ENCODE measurements at regions not wholly inside any gene's neighbourhood (a gene's known extent, or its start where the extent isn't known, plus 50 kb on each side); places are given as distances from the start of the nearest gene placed in this dataset.
"Not testable (repeated sequence)": the region's sequence is repeated elsewhere in the genome, so short reads cannot be mapped to it uniquely, and the experiment has no call there.

DNA sequence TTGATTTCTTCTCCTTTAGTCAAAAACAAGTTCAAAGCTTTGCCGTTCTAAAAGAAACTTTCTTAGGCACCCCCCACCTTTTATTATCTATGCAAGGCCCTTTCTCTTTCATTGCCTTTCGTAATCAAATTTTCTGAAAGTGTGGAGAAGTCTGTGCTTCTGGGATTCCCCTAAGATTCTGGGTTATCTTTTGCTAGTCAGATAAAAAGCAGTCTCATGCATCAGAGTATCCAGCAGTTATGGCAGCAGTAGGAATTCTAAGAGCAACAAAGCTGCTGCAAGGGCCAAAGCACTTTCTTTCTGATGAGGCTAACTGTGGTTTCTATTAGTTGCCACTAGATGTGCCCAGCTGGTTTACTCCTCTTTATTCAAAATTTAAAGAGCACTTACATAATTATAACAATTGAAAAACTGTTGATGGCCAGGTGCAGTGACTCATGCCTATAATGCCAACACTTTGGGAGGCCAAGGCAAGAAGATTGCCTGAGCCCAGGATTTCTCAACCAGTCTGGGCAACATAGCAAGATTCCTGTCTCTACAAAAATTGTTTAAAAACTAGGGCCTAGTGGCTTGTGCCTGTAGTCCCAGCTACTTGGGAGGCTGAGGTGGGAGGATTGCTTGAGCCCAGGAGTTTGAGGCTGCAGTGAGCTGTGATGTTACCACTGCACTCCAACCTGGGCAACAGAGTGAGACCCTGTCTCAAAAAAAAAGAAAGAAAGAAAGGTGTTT is 296.2 kb downstream of the PAPSS1 start:
- DNase-seq, result no peak
- intact Hi-C loops (cut with DNase I), result no loop called here
- no peak overlapping the region for H3K27ac ChIP-seq
- H3K9me3 ChIP-seq, result no peaks in the 10 kb centered on the region
- WGBS, 2 donors, result 88 to 93% methylated on average over 2 of the region's 2 CpGs
- no peak overlapping the region for H3K4me3 ChIP-seq
- no peak for TF ChIP-seq EP300 (IDR thresholded peaks at IDR 0.05)
- TF ChIP-seq POLR2AphosphoS5 (IDR thresholded peaks at IDR 0.05), result no peak
- no peak for TF ChIP-seq POLR2A (IDR thresholded peaks at IDR 0.05)
- TF ChIP-seq, protein P1, sequence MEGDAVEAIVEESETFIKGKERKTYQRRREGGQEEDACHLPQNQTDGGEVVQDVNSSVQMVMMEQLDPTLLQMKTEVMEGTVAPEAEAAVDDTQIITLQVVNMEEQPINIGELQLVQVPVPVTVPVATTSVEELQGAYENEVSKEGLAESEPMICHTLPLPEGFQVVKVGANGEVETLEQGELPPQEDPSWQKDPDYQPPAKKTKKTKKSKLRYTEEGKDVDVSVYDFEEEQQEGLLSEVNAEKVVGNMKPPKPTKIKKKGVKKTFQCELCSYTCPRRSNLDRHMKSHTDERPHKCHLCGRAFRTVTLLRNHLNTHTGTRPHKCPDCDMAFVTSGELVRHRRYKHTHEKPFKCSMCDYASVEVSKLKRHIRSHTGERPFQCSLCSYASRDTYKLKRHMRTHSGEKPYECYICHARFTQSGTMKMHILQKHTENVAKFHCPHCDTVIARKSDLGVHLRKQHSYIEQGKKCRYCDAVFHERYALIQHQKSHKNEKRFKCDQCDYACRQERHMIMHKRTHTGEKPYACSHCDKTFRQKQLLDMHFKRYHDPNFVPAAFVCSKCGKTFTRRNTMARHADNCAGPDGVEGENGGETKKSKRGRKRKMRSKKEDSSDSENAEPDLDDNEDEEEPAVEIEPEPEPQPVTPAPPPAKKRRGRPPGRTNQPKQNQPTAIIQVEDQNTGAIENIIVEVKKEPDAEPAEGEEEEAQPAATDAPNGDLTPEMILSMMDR (IDR thresholded peaks at IDR 0.05), result no peak
- no peaks in the 10 kb centered on the region for H3K36me3 ChIP-seq
- H3K27me3 ChIP-seq, result no peaks in the 10 kb centered on the region
- H3K4me1 ChIP-seq, result no peaks in the 10 kb centered on the region

DNA sequence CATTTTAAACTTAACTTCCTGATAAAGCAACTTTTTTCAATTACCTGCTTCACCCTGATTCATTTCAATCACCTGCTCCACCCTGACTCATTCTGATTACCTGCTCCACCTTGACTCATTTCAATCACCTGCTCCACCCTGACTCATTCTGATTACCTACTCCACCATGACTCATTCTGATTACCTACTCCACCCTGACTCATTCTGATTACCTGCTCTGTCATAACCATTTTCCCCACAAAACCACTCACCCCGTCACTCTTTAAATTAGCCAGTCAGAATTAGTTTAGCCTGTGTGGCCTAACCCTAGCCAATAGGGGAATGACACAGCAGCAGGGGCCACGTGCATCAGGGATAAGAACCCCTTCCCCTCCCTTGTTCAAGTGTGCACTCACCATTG is 300.5 kb downstream of the PAPSS1 start:
- H3K36me3 ChIP-seq; H3K4me3 ChIP-seq; H3K27ac ChIP-seq; H3K27me3 ChIP-seq; DNase-seq; intact Hi-C loops (cut with DNase I); H3K9me3 ChIP-seq; H3K4me1 ChIP-seq: not testable (repeated sequence)
- 23 to 50% methylated on average over 2 of the region's 2 CpGs for WGBS, 2 donors

DNA sequence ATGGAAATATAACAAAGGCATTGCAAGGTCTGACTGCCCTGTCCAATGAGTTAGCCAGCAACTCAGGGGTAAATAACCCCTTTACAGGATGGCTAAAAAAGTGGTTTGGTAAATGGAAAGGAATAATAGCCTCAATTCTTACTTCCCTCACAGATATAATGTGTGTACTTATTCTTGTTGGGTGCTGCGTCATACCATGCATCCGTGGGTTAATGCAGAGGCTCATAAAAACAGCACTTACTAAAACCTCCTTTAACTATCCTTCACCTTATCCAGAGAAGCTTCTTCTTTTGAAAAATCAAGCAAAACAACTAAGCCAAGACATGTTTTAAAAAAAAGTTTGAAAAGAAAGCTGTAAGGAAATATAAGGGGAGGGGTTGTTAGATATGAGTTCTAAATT is 301.0 kb downstream of the PAPSS1 start:
- intact Hi-C loops (cut with DNase I), result no loop called here
- H3K4me3 ChIP-seq, result no peak overlapping the region

DNA sequence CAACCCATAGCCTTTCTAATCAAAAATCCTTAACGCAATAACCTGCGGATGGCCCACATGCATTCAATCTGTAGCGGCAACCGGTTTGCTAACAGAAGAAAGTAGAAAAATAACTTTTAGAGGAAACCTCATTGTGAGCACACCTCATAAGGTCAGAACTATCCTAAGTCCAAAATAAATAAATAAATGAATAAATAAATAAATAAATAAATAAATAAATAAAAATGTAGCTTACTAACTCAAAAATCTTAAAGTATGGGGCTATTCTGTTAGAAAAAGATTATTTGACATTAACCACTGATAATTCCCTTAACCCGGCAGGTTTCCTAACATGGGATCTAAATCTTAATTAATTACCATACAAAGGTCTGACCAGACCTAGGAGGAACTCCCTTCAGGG is 304.5 kb downstream of the PAPSS1 start:
- intact Hi-C loops (cut with DNase I); H3K4me1 ChIP-seq; H3K4me3 ChIP-seq; H3K9me3 ChIP-seq; DNase-seq; H3K27me3 ChIP-seq; H3K27ac ChIP-seq; H3K36me3 ChIP-seq: not testable (repeated sequence)
- WGBS, 2 donors, result 94 to 99% methylated on average over 5 of the region's 5 CpGs

More for the DNA sequence above, 301.0 kb downstream of the PAPSS1 start:
- TF ChIP-seq POLR2AphosphoS5 (IDR thresholded peaks at IDR 0.05), result no peak
- no peak for TF ChIP-seq EP300 (IDR thresholded peaks at IDR 0.05)
- no peak for TF ChIP-seq POLR2A (IDR thresholded peaks at IDR 0.05)
- TF ChIP-seq, protein P1 (IDR thresholded peaks at IDR 0.05), result no peak
- H3K27ac ChIP-seq, result no peak overlapping the region
- no peaks in the 10 kb centered on the region for H3K36me3 ChIP-seq
- DNase-seq, result no peak
- 52 to 88% methylated on average over 2 of the region's 2 CpGs for WGBS, 2 donors
- no peaks in the 10 kb centered on the region for H3K4me1 ChIP-seq
- no peaks in the 10 kb centered on the region for H3K27me3 ChIP-seq
- no peaks in the 10 kb centered on the region for H3K9me3 ChIP-seq

DNA sequence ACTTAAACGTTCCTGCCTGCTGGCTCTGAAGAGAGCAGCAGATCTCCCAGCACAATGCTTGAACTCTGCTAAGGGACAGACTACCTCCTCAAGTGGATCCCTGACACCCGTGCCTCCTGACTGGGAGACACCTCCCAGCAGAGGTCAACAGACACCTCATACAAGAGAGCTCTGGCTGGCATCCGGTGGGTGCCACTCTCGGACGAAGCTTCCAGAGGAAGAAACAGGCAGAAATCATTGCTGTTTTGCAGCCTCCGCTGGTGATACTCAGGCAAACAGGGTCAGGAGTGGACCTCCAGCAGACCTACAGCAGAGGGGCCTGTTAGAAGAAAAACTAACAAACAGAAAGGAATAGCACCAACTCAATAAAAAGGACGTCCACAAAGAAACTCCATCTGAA is 310.2 kb downstream of the PAPSS1 start:
- H3K9me3 ChIP-seq; intact Hi-C loops (cut with DNase I); DNase-seq; H3K4me3 ChIP-seq; H3K27me3 ChIP-seq; H3K36me3 ChIP-seq; H3K4me1 ChIP-seq; H3K27ac ChIP-seq: not testable (repeated sequence)
- WGBS, 2 donors, result 88 to 90% methylated on average over 7 of the region's 7 CpGs

DNA sequence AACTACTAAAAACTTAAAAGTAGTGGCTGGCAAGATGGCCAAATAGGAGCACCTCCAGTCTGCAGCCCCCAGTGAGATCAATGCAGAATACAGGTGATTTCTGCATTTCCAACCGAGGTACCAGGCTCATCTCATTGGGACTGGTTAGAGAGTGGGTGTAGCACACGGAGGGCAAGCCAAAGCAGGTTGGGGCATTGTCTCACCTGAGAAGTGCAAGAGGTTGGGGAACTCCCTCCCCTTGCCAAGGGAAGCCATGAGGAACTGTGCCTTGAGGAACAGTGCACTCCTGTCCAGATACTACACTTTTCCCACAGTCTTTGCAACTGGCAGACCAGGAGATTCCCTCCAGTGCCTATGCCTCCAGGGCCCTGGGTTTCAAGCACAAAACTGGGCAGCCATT is 311.1 kb downstream of the PAPSS1 start:
- peaks cover 0 to 3% (median 0%) of the 10 kb centered on the region in 4 donors for H3K9me3 ChIP-seq
- H3K27ac ChIP-seq, result no peak overlapping the region
- WGBS, 2 donors, result 47 to 70% methylated on average over 2 of the region's 2 CpGs
- no peaks in the 10 kb centered on the region for H3K4me1 ChIP-seq
- DNase-seq, result no peak
- no peaks in the 10 kb centered on the region for H3K27me3 ChIP-seq
- intact Hi-C loops (cut with DNase I), result no loop called here
- no peak overlapping the region for H3K4me3 ChIP-seq
- TF ChIP-seq POLR2AphosphoS5 (IDR thresholded peaks at IDR 0.05) (no peak), POLR2A (IDR thresholded peaks at IDR 0.05) (no peak), EP300 (IDR thresholded peaks at IDR 0.05) (no peak)
- TF ChIP-seq, protein P1 (IDR thresholded peaks at IDR 0.05), result no peak
- H3K36me3 ChIP-seq, result no peaks in the 10 kb centered on the region
